K562 (cell line): ENCODE measurements at regions not wholly inside any gene's neighbourhood (a gene's known extent, or its start where the extent isn't known, plus 50 kb on each side); places are given as distances from the start of the nearest gene placed in this dataset.
A peak's percentile ranks its signal among the peaks of the same experiment; 100 is the strongest.

Experiments used
- ATAC-seq: fragments of 200-7000 bp; cut with Tn5 transposase; 3 replicates; pipeline ENCODE4 v1.9.1; 2020; ENCODE audit warnings: moderate library complexity
- BruUV-seq: library from RNA; stranded (reverse); fragments of 400-500 nt; replicated peaks from 2 replicates; lab custom pipeline; 2021; lab: Mats Ljungman, UMichigan
- CTCF ChIA-PET: fragments of 300-600 bp; formaldehyde crosslinking; extraction: SDS; loops from one replicate; lab custom pipeline; 2021; ENCODE audit warnings: low intra/inter-chr PET ratio; lab: Yijun Ruan, JAX
- POLR2A ChIA-PET: fragments of 300-600, 350-650 bp; sonication (Branson Sonifier 250); formaldehyde crosslinking; extraction: SDS; loops from one replicate; lab custom pipeline; 2021; ENCODE audit warnings: antibody characterized with exemption, inconsistent platforms; lab: Yijun Ruan, JAX
- DNase-seq, 4 experiments: peaks; one replicate each; pipeline versions ENCODE4 v3.0.0 to v3.0.0-alpha.2; 2011 to 2018; ENCODE audit warnings: low spot score in 3 of 4, mixed read lengths in 3 of 4; ENCODE audit errors: extremely low read depth in 1 of 4
- FAIRE-seq: peaks from 2 replicates; lab custom pipeline; 2011; peaks lifted over from hg19 to GRCh38; lab: Jason Lieb, UNC
- H2AFZ ChIP-seq: 2 replicates; pipeline ENCODE4 v1.6.0; 2011; ENCODE audit warnings: low read depth, low read length, control low read depth, inconsistent platforms
- H3K27ac ChIP-seq: fragments of 200-600 bp; 3 replicates; pipeline ENCODE4 v1.8.0; 2011; ENCODE audit warnings: low read depth, mild to moderate bottlenecking, control low read depth, inconsistent platforms, low read length, moderate library complexity, mixed read lengths; ENCODE audit errors: extremely low read depth
- H3K27me3 ChIP-seq, 2 experiments: fragments of 300-600 bp in 1 of 2; 2 replicates in 1 of 2; 3 replicates in 1 of 2; pipeline versions ENCODE4 v1.6.0 to v1.8.0; 2011; ENCODE audit warnings: inconsistent platforms in 2 of 2, low read length in 2 of 2, mild to moderate bottlenecking in 1 of 2, mixed read lengths in 1 of 2, moderate library complexity in 1 of 2; ENCODE audit not compliant: control insufficient read depth in 2 of 2, insufficient read depth in 2 of 2
- H3K36me3 ChIP-seq: fragments of 300-600 bp; 3 replicates; pipeline ENCODE4 v1.8.0; 2011; ENCODE audit warnings: mild to moderate bottlenecking, low read length, inconsistent platforms; ENCODE audit not compliant: control insufficient read depth, insufficient read depth
- H3K4me1 ChIP-seq, 2 experiments: fragments of 200-600 bp in 1 of 2; replicated peaks in 1 of 2; 2 replicates in 1 of 2; 3 replicates in 1 of 2; pipeline versions ENCODE4 v1.5.1 to v1.8.0; 2011; ENCODE audit warnings: inconsistent platforms in 2 of 2, low read length in 2 of 2, mild to moderate bottlenecking in 1 of 2, mixed read lengths in 1 of 2, moderate library complexity in 1 of 2; ENCODE audit not compliant: control insufficient read depth in 2 of 2, insufficient read depth in 2 of 2
- H3K4me2 ChIP-seq: 2 replicates; pipeline ENCODE4 v1.6.1; 2011; ENCODE audit warnings: low read length, control low read depth, inconsistent platforms, mixed read lengths; ENCODE audit not compliant: insufficient read depth
- H3K4me3 ChIP-seq: fragments of 200-600 bp; sonication (generic), shearing (Covaris generic); 2 replicates; pipeline ENCODE4 v1.5.1; 2016; ENCODE audit warnings: control low read depth, inconsistent platforms
- H3K79me2 ChIP-seq: fragments of 200-600 bp; 3 replicates; pipeline ENCODE4 v1.8.0; 2011; ENCODE audit warnings: low read length, inconsistent platforms; ENCODE audit not compliant: control insufficient read depth, insufficient read depth
- H3K9ac ChIP-seq, 2 experiments: 2 replicates each; pipeline versions ENCODE4 v1.6.0 to v1.6.1; 2011; ENCODE audit warnings: low read depth in 2 of 2, low read length in 2 of 2, control low read depth in 1 of 2, inconsistent platforms in 1 of 2, mild to moderate bottlenecking in 1 of 2, mixed read lengths in 1 of 2; ENCODE audit not compliant: insufficient read depth in 1 of 2
- H3K9me1 ChIP-seq: one replicate; pipeline ENCODE4 v1.6.0; 2011; ENCODE audit warnings: inconsistent platforms, mild to moderate bottlenecking, low read length, moderate library complexity; ENCODE audit not compliant: control insufficient read depth, insufficient read depth
- H3K9me3 ChIP-seq: replicated peaks from 2 replicates; pipeline ENCODE4 v1.5.1; 2011; ENCODE audit warnings: low read depth, low read length, inconsistent platforms; ENCODE audit not compliant: control insufficient read depth, insufficient read depth
- H4K20me1 ChIP-seq: replicated peaks from 2 replicates; pipeline ENCODE4 v1.6.1; 2011; ENCODE audit warnings: low read length, inconsistent platforms, mixed read lengths; ENCODE audit not compliant: control insufficient read depth, insufficient read depth
- FOXA3 ChIP-seq, 2 experiments: fragments of 450-650 bp in 1 of 2; sonication (generic) in 1 of 2; formaldehyde crosslinking; IDR thresholded peaks in 1 of 2; conservative IDR thresholded peaks in 1 of 2; 2 replicates each; pipeline versions ENCODE4 v1.4.0 to v1.8.0; 2020 to 2022; ENCODE audit warnings: mild to moderate bottlenecking in 2 of 2, missing genetic modification reagents in 1 of 2
- ZNF639 ChIP-seq, 2 experiments: fragments of 200-800 bp in 1 of 2; sonication (Bioruptor generic) in 1 of 2; sonication (generic) in 1 of 2; formaldehyde crosslinking in 1 of 2; IDR thresholded peaks in 1 of 2; conservative IDR thresholded peaks in 1 of 2; 2 replicates each; pipeline versions ENCODE4 v1.5.0 to v1.6.1; 2016 to 2020; ENCODE audit warnings: missing compliant biosample characterization in 1 of 2, missing genetic modification characterization in 1 of 2, missing genetic modification reagents in 1 of 2
- WGBS: fragments of 100-300 bp; shearing (Covaris generic); methylation state at CpG from one replicate; pipeline ENCODE4 v1.1.6; 2016; ENCODE audit warnings: low coverage, mixed read lengths; ENCODE audit not compliant: insufficient coverage; ENCODE audit errors: missing lambda C conversion rate; 5-methylcytosine and 5-hydroxymethylcytosine counted together
- in situ Hi-C: fragments of 300-500 bp; cut with MboI; formaldehyde crosslinking; loops from 4 replicates; pipeline ENCODE4 v1.15.0; 2018; ENCODE audit warnings: inconsistent platforms, mixed read lengths
- intact Hi-C: fragments of 100-400 bp; cut with micrococcal nuclease; formaldehyde crosslinking; loops from 2 replicates; pipeline ENCODE4 v1.14.2; 2022

DNA sequence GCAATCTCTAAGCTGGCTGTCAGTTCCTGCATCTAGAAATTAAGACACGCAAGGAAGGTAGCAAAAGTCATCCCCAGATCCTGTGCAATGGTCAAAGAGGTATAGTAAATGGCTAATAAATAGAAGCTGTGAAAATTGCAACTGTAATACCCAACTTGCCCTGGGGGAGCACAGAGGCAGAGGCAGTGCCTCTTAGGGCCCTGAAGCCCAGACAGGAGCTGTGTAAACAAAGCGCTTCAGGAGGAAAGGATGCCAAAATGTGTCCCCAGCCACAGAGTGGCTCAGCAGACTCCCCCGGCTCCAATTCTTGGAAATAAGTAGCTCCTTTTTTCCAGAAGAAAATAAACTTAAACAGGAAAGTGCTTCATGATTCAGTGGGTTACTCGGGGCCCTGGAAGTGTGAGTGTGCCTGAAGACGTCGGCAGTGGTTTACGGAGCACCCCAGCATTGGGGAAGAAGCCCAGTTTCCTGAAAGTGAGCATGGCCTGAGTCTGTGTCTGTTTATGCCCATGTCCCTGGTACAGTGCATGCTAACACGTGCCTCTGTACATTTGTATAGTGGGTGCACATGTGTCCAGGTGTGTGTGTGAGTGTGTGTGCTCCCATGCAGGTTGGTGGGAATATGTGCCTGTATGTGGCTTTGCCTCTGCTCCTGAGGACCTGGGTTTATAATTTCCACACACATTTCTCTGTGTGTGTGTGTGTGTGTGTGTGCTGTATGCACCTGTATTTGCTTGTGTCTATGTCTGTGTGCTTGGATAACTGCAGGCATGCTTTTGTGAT lies 246.7 kb downstream of the MAFB start:
- WGBS: 6% methylated on average over 8 of the region's 8 CpGs
- ChIA-PET CTCF (no interaction called here), POLR2A (interaction anchor here (0.6 kb wide), 2 partner anchors 67 to 853 kb away, joined by 3 to 4 read pairs; no protein-coding TSS in a partner anchor)
- H3K4me2 ChIP-seq: no peak overlapping the region
- H3K27ac ChIP-seq: no peak overlapping the region
- ATAC-seq (peak; percentile 78), FAIRE-seq (no peak), DNase-seq (peak in 1 of 4 experiments; percentile 2)
- in situ Hi-C loops (no loop called here), intact Hi-C loops (no loop called here)
- no peaks in the 10 kb centered on the region for H3K9me1 ChIP-seq
- H3K36me3 ChIP-seq: no peaks in the 10 kb centered on the region
- no peak overlapping the region for H2AFZ ChIP-seq
- no peak overlapping the region for H3K4me3 ChIP-seq
- H3K9me3 ChIP-seq: no peaks in the 10 kb centered on the region
- H3K9ac ChIP-seq: no peak overlapping the region
- H4K20me1 ChIP-seq: no peaks in the 10 kb centered on the region
- no peaks in the 10 kb centered on the region; a peak in 1 of 5 replicates for H3K4me1 ChIP-seq
- H3K27me3 ChIP-seq: peaks cover 0 to 6% of the 10 kb centered on the region in 2 experiments; a peak in 1 of 5 replicates
- TF ChIP-seq ZNF639 (CRISPR knock-in tag; conservative IDR thresholded peaks at IDR 0.05 in 1 of 2, IDR thresholded peaks at IDR 0.05 in 1 of 2) (no peak), FOXA3 (CRISPR knock-in tag; conservative IDR thresholded peaks at IDR 0.05 in 1 of 2, IDR thresholded peaks at IDR 0.05 in 1 of 2) (peak in 1 of 2 experiments; percentile 72; a peak in 2 of 4 replicates)
- TF ChIP-seq, all 486 proteins: peak for 1
- BruUV-seq: no TSS peak
- H3K79me2 ChIP-seq: no peaks in the 10 kb centered on the region
